HFFc6 (cell line): ENCODE measurements at regions not wholly inside any gene's neighbourhood (a gene's known extent, or its start where the extent isn't known, plus 50 kb on each side); places are given as distances from the start of the nearest gene placed in this dataset.
"Not testable (repeated sequence)": the region's sequence is repeated elsewhere in the genome, so short reads cannot be mapped to it uniquely, and the experiment has no call there.

ENCODE experiments used
- DNase-seq: peaks from one replicate; pipeline ENCODE4 v3.0.0-alpha.2; 2018
- H3K27ac Mint-ChIP-seq: 2 replicates; pipeline ENCODE4 v1.8.0; 2020; ENCODE audit warnings: mild to moderate bottlenecking, mixed read lengths
- H3K27me3 Mint-ChIP-seq: 2 replicates; pipeline ENCODE4 v1.8.0; 2021; ENCODE audit warnings: mild to moderate bottlenecking, moderate library complexity, mixed read lengths; ENCODE audit not compliant: insufficient read depth
- H3K36me3 Mint-ChIP-seq: 2 replicates; pipeline ENCODE4 v1.8.0; 2021; ENCODE audit warnings: low read depth, mixed read lengths
- H3K4me1 Mint-ChIP-seq: 2 replicates; pipeline ENCODE4 v1.8.0; 2020; ENCODE audit warnings: low read depth, mixed read lengths
- H3K4me3 Mint-ChIP-seq: 2 replicates; pipeline ENCODE4 v1.8.0; 2020; ENCODE audit warnings: mild to moderate bottlenecking, moderate library complexity, mixed read lengths
- H3K9me3 Mint-ChIP-seq: 2 replicates; pipeline ENCODE4 v1.8.0; 2020; ENCODE audit warnings: mild to moderate bottlenecking, mixed read lengths
- TF ChIP-seq, protein P1 (sequence below): fragments of 200-600 bp; sonication (generic); IDR thresholded peaks from 2 replicates; pipeline ENCODE4 v1.5.0; 2021; ENCODE audit warnings: antibody characterized with exemption, mild to moderate bottlenecking

DNA sequence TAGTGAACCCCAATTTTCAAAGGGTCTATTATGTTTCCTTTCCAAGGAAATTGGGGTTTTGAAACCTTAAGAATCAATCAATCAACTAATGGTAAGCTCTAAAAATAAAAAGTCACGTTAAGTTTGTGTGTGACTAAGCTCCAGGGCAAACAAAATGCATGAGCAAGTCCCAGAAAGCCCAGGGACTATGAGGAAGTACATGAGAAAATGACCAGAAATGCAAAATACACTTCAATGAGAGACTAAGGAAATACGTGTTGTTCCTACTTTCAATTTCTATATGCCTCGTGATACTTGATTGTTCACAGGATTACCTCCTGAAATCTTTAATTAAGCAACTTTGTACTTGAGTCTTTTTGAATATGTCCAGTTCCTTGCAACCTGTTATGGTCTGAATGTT is 684.4 kb upstream of the SYT4 start:
- H3K27ac Mint-ChIP-seq = no peak overlapping the region
- peaks cover 16% of the 10 kb centered on the region for H3K9me3 Mint-ChIP-seq
- TF ChIP-seq, protein P1, sequence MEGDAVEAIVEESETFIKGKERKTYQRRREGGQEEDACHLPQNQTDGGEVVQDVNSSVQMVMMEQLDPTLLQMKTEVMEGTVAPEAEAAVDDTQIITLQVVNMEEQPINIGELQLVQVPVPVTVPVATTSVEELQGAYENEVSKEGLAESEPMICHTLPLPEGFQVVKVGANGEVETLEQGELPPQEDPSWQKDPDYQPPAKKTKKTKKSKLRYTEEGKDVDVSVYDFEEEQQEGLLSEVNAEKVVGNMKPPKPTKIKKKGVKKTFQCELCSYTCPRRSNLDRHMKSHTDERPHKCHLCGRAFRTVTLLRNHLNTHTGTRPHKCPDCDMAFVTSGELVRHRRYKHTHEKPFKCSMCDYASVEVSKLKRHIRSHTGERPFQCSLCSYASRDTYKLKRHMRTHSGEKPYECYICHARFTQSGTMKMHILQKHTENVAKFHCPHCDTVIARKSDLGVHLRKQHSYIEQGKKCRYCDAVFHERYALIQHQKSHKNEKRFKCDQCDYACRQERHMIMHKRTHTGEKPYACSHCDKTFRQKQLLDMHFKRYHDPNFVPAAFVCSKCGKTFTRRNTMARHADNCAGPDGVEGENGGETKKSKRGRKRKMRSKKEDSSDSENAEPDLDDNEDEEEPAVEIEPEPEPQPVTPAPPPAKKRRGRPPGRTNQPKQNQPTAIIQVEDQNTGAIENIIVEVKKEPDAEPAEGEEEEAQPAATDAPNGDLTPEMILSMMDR = no peak
- no peak overlapping the region for H3K4me3 Mint-ChIP-seq
- no peaks in the 10 kb centered on the region for H3K27me3 Mint-ChIP-seq
- H3K4me1 Mint-ChIP-seq = no peaks in the 10 kb centered on the region
- no peak for DNase-seq
- no peaks in the 10 kb centered on the region for H3K36me3 Mint-ChIP-seq

DNA sequence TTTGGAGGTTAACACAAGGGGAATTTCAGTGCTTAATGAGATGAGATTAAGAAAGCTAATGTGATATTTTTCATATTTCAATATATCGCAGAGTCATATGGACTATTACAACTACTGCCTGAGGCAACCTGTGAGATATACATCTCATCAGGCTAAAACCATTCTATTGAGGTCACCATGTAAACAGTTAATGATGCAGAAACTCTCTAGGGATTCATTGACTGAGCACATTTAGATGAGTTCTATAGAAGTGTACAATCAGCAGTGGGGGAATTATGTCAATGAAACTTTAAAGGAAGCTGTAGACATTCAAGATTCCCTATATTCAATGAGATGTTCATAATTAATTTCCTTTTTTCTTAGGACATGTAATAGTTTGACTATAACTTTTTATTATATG is 687.4 kb upstream of the SYT4 start:
- no peak for DNase-seq
- Mint-ChIP-seq H3K36me3 (no peaks in the 10 kb centered on the region), H3K4me3 (no peak overlapping the region), H3K4me1 (no peaks in the 10 kb centered on the region), H3K27ac (no peak overlapping the region), H3K27me3 (no peaks in the 10 kb centered on the region), H3K9me3 (peaks cover 16% of the 10 kb centered on the region)
- TF ChIP-seq, protein P1 = no peak

DNA sequence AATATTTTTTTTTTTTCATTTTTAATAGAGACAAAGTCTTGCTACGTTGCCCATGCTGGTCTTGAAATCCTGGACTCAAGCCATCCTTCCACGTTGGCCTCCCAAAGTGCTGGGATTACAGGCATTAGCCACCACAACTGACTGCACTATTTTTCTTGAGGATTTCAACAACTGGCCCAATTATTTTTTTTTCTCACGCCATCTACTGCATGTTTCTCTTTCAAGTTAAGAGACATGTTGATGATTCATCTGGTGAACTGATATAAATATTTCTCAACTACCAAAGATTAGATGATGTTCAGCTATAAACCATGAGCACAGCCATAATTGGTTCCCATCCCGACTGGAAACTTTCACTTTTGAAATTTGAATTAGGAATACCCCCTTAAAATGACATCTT is 688.4 kb upstream of the SYT4 start:
- H3K4me1 Mint-ChIP-seq = no peaks in the 10 kb centered on the region
- H3K27me3 Mint-ChIP-seq = no peaks in the 10 kb centered on the region; the same call in 1 of the 2 replicates
- no peak for DNase-seq
- H3K36me3 Mint-ChIP-seq = no peaks in the 10 kb centered on the region
- TF ChIP-seq, protein P1 = no peak
- peaks cover 21% of the 10 kb centered on the region for H3K9me3 Mint-ChIP-seq
- H3K4me3 Mint-ChIP-seq = no peak overlapping the region
- no peak overlapping the region for H3K27ac Mint-ChIP-seq

DNA sequence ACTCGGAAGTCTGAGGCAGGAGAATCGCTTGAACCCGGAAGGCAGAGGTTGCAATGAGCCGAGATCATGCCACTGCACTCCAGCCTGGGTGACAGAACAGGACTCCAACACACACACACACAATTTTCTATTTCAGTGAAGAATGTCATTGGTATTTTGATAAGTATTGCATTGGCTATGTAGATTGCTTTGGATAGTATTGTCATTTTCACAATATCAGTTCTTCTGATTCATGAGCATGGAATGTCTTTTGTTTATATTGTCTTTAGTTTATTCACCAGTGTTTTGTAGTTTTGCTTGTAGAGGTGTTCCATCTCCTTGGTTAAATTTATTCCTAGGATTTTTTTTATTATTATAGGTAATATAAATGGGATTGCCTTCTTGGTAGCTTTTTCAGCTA is 693.4 kb upstream of the SYT4 start:
- Mint-ChIP-seq H3K27ac (no peak overlapping the region), H3K36me3 (no peaks in the 10 kb centered on the region), H3K9me3 (peaks cover 23% of the 10 kb centered on the region), H3K27me3 (no peaks in the 10 kb centered on the region; the same call in 1 of the 2 replicates), H3K4me3 (no peak overlapping the region), H3K4me1 (no peaks in the 10 kb centered on the region)
- TF ChIP-seq, protein P1 = no peak
- DNase-seq = no peak

DNA sequence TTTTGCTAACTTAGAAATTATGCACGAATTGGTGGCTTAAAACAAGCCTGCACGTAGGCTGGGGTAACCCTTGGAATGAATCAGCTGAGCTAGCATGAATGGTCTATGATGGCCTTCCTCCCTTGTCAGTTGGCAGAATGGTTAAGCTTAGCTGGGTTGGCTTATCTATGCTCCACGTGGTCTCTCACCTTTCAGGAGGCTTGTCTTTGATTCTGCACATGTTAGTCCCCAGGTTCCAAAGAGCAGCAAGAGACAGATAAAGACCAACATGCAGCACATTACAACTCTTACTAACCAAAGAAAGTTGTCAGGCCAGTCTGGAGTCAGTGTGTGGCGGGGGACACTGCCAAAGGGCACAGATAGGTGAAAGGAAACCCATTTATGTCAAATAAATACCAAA is 700.9 kb upstream of the SYT4 start:
- Mint-ChIP-seq H3K27ac (no peak overlapping the region), H3K36me3 (no peaks in the 10 kb centered on the region), H3K4me1 (no peaks in the 10 kb centered on the region), H3K4me3 (no peak overlapping the region), H3K27me3 (no peaks in the 10 kb centered on the region), H3K9me3 (peaks cover 47% of the 10 kb centered on the region)
- DNase-seq = no peak
- TF ChIP-seq, protein P1 = no peak

DNA sequence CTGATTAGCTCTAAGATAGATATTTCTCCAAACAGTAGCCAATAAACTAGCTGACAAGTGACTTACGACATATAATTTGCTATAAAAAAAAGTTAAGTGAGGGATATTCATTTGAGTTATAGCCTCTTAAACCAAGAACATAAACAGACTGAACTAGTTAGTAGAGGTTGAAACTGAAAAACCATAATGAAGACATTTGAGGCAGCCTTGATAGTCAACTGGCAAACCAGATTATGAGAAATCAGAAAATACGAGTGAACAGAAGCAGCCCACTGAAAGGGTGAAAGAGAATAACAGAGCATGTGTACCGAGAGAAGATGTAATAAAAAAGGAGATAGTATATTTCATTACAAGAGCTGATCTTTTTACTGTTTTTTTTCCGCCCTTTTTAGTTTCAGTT is 698.1 kb upstream of the SETBP1 start:
- Mint-ChIP-seq H3K4me3 (no peak overlapping the region), H3K9me3 (peaks cover 61% of the 10 kb centered on the region), H3K27me3 (no peaks in the 10 kb centered on the region), H3K36me3 (no peaks in the 10 kb centered on the region), H3K4me1 (no peaks in the 10 kb centered on the region), H3K27ac (no peak overlapping the region)
- no peak for DNase-seq
- TF ChIP-seq, protein P1 = no peak

DNA sequence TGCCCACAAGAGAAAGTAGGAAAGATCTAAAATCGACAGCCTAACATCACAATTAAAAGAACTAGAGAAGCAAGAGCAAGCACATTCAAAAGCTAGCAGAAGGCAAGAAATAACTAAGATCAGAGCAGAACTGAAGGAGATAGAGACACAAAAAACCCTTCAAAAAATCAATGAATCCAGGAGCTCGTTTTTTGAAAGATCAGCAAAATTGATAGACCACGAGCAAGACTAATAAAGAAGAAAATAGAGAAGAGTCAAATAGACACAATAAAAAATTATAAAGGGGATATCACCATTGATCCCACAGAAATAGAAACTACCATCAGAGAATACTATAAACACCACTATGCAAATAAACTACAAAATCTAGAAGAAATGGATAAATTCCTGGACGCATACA is 693.6 kb upstream of the SETBP1 start:
- H3K9me3 Mint-ChIP-seq = peaks cover 50% of the 10 kb centered on the region
- not testable (repeated sequence) for H3K27me3 Mint-ChIP-seq, H3K4me1 Mint-ChIP-seq, DNase-seq, H3K27ac Mint-ChIP-seq, H3K36me3 Mint-ChIP-seq, H3K4me3 Mint-ChIP-seq
